ENCODE measurements at regions not wholly inside any gene's neighbourhood (a gene's known extent, or its start where the extent isn't known, plus 50 kb on each side); places are given as distances from the start of the nearest gene placed in this dataset.
A peak's percentile ranks its signal among the peaks of the same experiment; 100 is the strongest.

GRCh38 chr6:145142958-145143357 is 592.4 kb downstream of the EPM2A start:
- Histone ChIP-seq H3K4me1 (ENCODE audit: low read depth, poor library complexity, severe bottlenecking) (peaks cover 10% of the 10 kb centered on the region), H4K20me1 (ENCODE audit: insufficient read depth) (no peaks in the 10 kb centered on the region), H3K4me2 (no peak overlapping the region), H3K4me3 (IDR thresholded peaks at IDR 0.05; ENCODE audit: insufficient read depth, low read depth, low read length) (no peak overlapping the region), H3K9ac (no peak overlapping the region), H2AFZ (ENCODE audit: low read depth) (no peak overlapping the region), H3K27me3 (ENCODE audit: insufficient read depth, low read depth) (no peaks in the 10 kb centered on the region), H3K79me2 (ENCODE audit: insufficient read depth, low read depth) (no peaks in the 10 kb centered on the region), H3K27ac (no peak overlapping the region), H3K36me3 (ENCODE audit: insufficient read depth) (no peaks in the 10 kb centered on the region)
- no peak for TF ChIP-seq CTCF (conservative IDR thresholded peaks at IDR 0.05; ENCODE audit: low read depth, low read length)

- H3K36me3 ChIP-seq (ENCODE audit: insufficient read depth) = no peaks in the 10 kb centered on the region
- no peak overlapping the region for H3K4me3 ChIP-seq (IDR thresholded peaks at IDR 0.05; ENCODE audit: insufficient read depth, low read depth, low read length)
- peaks cover 14% of the 10 kb centered on the region for H3K4me1 ChIP-seq (ENCODE audit: low read depth, poor library complexity, severe bottlenecking)
- no peak overlapping the region for H3K9ac ChIP-seq
- H2AFZ ChIP-seq (ENCODE audit: low read depth) = no peak overlapping the region
- TF ChIP-seq CTCF (conservative IDR thresholded peaks at IDR 0.05; ENCODE audit: low read depth, low read length) = no peak
- H4K20me1 ChIP-seq (ENCODE audit: insufficient read depth) = no peaks in the 10 kb centered on the region
- no peaks in the 10 kb centered on the region for H3K27me3 ChIP-seq (ENCODE audit: insufficient read depth, low read depth)
- no peaks in the 10 kb centered on the region for H3K79me2 ChIP-seq (ENCODE audit: insufficient read depth, low read depth)
- no peak overlapping the region for H3K27ac ChIP-seq
- no peak overlapping the region for H3K4me2 ChIP-seq
Observed at GRCh38 chr6:145143379-145143778, 591.9 kb downstream of the EPM2A start.

- Histone ChIP-seq H3K4me2 (peak overlapping the region; percentile 49; the same call in 1 of the 2 replicates), H4K20me1 (ENCODE audit: insufficient read depth) (no peaks in the 10 kb centered on the region), H3K79me2 (ENCODE audit: insufficient read depth, low read depth) (no peaks in the 10 kb centered on the region), H3K27ac (peak overlapping the region; percentile 57), H3K36me3 (ENCODE audit: insufficient read depth) (no peaks in the 10 kb centered on the region), H3K4me3 (IDR thresholded peaks at IDR 0.05; ENCODE audit: insufficient read depth, low read depth, low read length) (no peak overlapping the region), H3K4me1 (ENCODE audit: low read depth, poor library complexity, severe bottlenecking) (peaks cover 24% of the 10 kb centered on the region), H3K9ac (peak overlapping the region; percentile 5; the same call in 1 of the 2 replicates), H2AFZ (ENCODE audit: low read depth) (peak overlapping the region; percentile 29), H3K27me3 (ENCODE audit: insufficient read depth, low read depth) (no peaks in the 10 kb centered on the region)
- no peak for TF ChIP-seq CTCF (conservative IDR thresholded peaks at IDR 0.05; ENCODE audit: low read depth, low read length)
Observed at GRCh38 chr6:145147559-145147958, 587.8 kb downstream of the EPM2A start.

GRCh38 chr6:145147981-145148749 is 587.2 kb downstream of the EPM2A start:
- Histone ChIP-seq H3K9ac (peak overlapping the region; percentile 5; the same call in 1 of the 2 replicates), H4K20me1 (ENCODE audit: insufficient read depth) (no peaks in the 10 kb centered on the region), H3K4me2 (peak overlapping the region; percentile 49), H3K27me3 (ENCODE audit: insufficient read depth, low read depth) (no peaks in the 10 kb centered on the region), H3K4me1 (ENCODE audit: low read depth, poor library complexity, severe bottlenecking) (peaks cover 24% of the 10 kb centered on the region), H3K4me3 (IDR thresholded peaks at IDR 0.05; ENCODE audit: insufficient read depth, low read depth, low read length) (no peak overlapping the region), H3K27ac (peak overlapping the region; percentile 57), H3K79me2 (ENCODE audit: insufficient read depth, low read depth) (no peaks in the 10 kb centered on the region), H2AFZ (ENCODE audit: low read depth) (peak overlapping the region; percentile 29), H3K36me3 (ENCODE audit: insufficient read depth) (no peaks in the 10 kb centered on the region)
- TF ChIP-seq CTCF (conservative IDR thresholded peaks at IDR 0.05; ENCODE audit: low read depth, low read length) = no peak

Data from KMS-11 (cell line).